ENCODE measurements at regions not wholly inside any gene's neighbourhood (a gene's known extent, or its start where the extent isn't known, plus 50 kb on each side); places are given as distances from the start of the nearest gene placed in this dataset.

DNA sequence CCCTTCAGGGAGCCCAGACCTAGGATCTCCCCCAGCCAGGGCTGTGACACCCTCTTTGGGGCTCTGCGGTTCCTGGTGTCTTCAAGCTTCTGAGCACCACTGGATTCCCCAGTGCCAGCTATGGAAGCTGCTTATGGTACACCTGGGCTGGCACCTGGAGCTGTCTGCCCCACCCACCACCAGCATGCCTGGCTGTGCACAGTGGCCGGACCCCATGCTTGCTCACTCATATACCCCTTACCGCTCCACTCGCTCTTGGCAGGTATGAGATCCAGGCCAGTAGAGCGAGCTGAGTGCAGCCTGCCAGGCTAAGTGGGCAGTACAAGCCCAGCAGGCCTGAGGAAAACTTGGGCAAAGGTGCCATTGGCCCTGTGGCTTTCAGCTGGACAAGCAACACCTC lies 114.0 kb downstream of the DACT1 start:
- no peak overlapping the region for H3K4me3 ChIP-seq (ENCODE audit: low read depth in 1 of 2, low read length in 2 of 2)
- H3K27ac ChIP-seq (ENCODE audit: low read depth, low read length), result peak overlapping the region; percentile 52
- H3K9ac ChIP-seq (ENCODE audit: low read depth in 1 of 2, low read length in 2 of 2), result no peak overlapping the region

GRCh38 chr14:58752289-58752688 lies 114.5 kb downstream of the DACT1 start:
- Histone ChIP-seq H3K9ac (ENCODE audit: low read depth in 1 of 2, low read length in 2 of 2) (peak overlapping the region in 1 of 2 donors; percentile 44), H3K4me1 (ENCODE audit: control insufficient read depth in 1 of 2, insufficient read depth in 2 of 2, low read length in 2 of 2) (peaks cover 64 to 81% of the 10 kb centered on the region in 2 donors), H3K4me3 (ENCODE audit: low read depth in 1 of 2, low read length in 2 of 2) (no peak overlapping the region)

More for the DNA sequence above, 114.0 kb downstream of the DACT1 start:
- H3K9me3 ChIP-seq (ENCODE audit: control insufficient read depth in 1 of 2, low read length in 2 of 2), result no peaks in the 10 kb centered on the region
- H3K4me1 ChIP-seq (ENCODE audit: control insufficient read depth in 1 of 2, insufficient read depth in 2 of 2, low read length in 2 of 2), result peaks cover 68 to 76% of the 10 kb centered on the region in 2 donors
- no peaks in the 10 kb centered on the region for H3K36me3 ChIP-seq (ENCODE audit: control insufficient read depth in 1 of 2, insufficient read depth in 2 of 2, low read length in 2 of 2)
- H3K27me3 ChIP-seq (ENCODE audit: control insufficient read depth in 1 of 2, insufficient read depth in 2 of 2, low read length in 2 of 2), result no peaks in the 10 kb centered on the region

GRCh38 chr14:58752771-58753201 lies 115.0 kb downstream of the DACT1 start:
- Histone ChIP-seq H3K4me3 (ENCODE audit: low read depth in 1 of 2, low read length in 2 of 2) (peak overlapping the region in 1 of 2 donors; percentile 34), H3K9me3 (ENCODE audit: control insufficient read depth in 1 of 2, low read length in 2 of 2) (no peaks in the 10 kb centered on the region), H3K27me3 (ENCODE audit: control insufficient read depth in 1 of 2, insufficient read depth in 2 of 2, low read length in 2 of 2) (no peaks in the 10 kb centered on the region), H3K9ac (ENCODE audit: low read depth in 1 of 2, low read length in 2 of 2) (peak overlapping the region in 1 of 2 donors; percentile 44), H3K27ac (ENCODE audit: low read depth, low read length) (peak overlapping the region; percentile 52), H3K4me1 (ENCODE audit: control insufficient read depth in 1 of 2, insufficient read depth in 2 of 2, low read length in 2 of 2) (peaks cover 64 to 85% of the 10 kb centered on the region in 2 donors), H3K36me3 (ENCODE audit: control insufficient read depth in 1 of 2, insufficient read depth in 2 of 2, low read length in 2 of 2) (no peaks in the 10 kb centered on the region)

More at GRCh38 chr14:58752289-58752688, 114.5 kb downstream of the DACT1 start:
- no peaks in the 10 kb centered on the region for H3K36me3 ChIP-seq (ENCODE audit: control insufficient read depth in 1 of 2, insufficient read depth in 2 of 2, low read length in 2 of 2)
- no peaks in the 10 kb centered on the region for H3K27me3 ChIP-seq (ENCODE audit: control insufficient read depth in 1 of 2, insufficient read depth in 2 of 2, low read length in 2 of 2)
- H3K27ac ChIP-seq (ENCODE audit: low read depth, low read length), result peak overlapping the region; percentile 52
- no peaks in the 10 kb centered on the region for H3K9me3 ChIP-seq (ENCODE audit: control insufficient read depth in 1 of 2, low read length in 2 of 2)

DNA sequence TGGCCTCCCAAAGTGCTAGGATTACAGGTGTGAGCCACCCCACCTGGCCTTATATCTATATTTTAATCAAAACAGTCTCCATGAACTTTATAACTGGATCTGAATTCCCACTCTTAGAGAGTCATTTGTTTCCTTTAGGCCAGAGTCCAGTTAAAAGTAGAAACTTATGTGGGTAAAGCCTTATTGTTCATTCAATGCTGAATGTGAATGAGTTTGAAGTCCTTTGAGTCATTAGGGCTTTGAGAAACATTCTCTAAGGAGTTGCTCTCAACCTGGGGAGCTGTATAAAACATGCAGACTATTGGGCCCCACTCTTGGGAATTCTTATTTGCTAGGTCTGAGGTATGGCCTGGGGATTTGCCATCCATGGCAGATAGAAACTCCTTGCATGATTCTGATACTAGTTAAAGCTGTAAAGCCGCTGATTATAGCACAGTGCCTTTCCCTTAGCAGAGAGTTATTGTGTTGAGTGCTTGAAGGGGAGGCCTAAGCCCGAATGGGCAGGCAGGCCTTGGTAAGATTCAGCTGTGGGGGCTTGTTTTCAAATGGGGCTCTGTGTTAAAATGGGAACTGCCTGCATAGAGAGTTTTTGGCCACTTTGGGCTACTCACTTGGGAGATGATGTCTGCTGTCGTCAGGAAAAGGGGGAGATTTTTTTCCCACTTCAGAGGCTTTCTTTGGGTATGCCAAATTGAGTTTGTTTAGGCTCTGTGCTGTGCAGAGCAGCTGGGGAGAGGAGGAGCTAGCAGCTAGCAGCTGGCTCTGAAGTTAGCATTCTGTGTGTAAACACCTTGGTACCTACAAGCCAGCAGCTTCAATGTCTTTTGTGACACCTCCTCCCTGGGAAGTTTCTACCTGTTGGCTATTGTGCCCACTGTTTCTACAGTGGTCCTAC lies 117.5 kb downstream of the DACT1 start:
- Histone ChIP-seq H3K9me3 (ENCODE audit: control insufficient read depth in 1 of 2, low read length in 2 of 2) (no peaks in the 10 kb centered on the region), H3K4me3 (ENCODE audit: low read depth in 1 of 2, low read length in 2 of 2) (peak overlapping the region in 1 of 2 donors; percentile 15), H3K4me1 (ENCODE audit: control insufficient read depth in 1 of 2, insufficient read depth in 2 of 2, low read length in 2 of 2) (peaks cover 50 to 69% of the 10 kb centered on the region in 2 donors), H3K9ac (ENCODE audit: low read depth in 1 of 2, low read length in 2 of 2) (no peak overlapping the region), H3K36me3 (ENCODE audit: control insufficient read depth in 1 of 2, insufficient read depth in 2 of 2, low read length in 2 of 2) (no peaks in the 10 kb centered on the region), H3K27me3 (ENCODE audit: control insufficient read depth in 1 of 2, insufficient read depth in 2 of 2, low read length in 2 of 2) (no peaks in the 10 kb centered on the region), H3K27ac (ENCODE audit: low read depth, low read length) (no peak overlapping the region)

- Histone ChIP-seq H3K27me3 (ENCODE audit: control insufficient read depth in 1 of 2, insufficient read depth in 2 of 2, low read length in 2 of 2) (no peaks in the 10 kb centered on the region), H3K27ac (ENCODE audit: low read depth, low read length) (no peak overlapping the region), H3K4me1 (ENCODE audit: control insufficient read depth in 1 of 2, insufficient read depth in 2 of 2, low read length in 2 of 2) (peaks cover 11 to 26% of the 10 kb centered on the region in 2 donors), H3K9me3 (ENCODE audit: control insufficient read depth in 1 of 2, low read length in 2 of 2) (no peaks in the 10 kb centered on the region), H3K9ac (ENCODE audit: low read depth in 1 of 2, low read length in 2 of 2) (no peak overlapping the region), H3K36me3 (ENCODE audit: control insufficient read depth in 1 of 2, insufficient read depth in 2 of 2, low read length in 2 of 2) (no peaks in the 10 kb centered on the region), H3K4me3 (ENCODE audit: low read depth in 1 of 2, low read length in 2 of 2) (no peak overlapping the region)
These were observed 122.4 kb downstream of the DACT1 start for GRCh38 chr14:58760121-58760520.

GRCh38 chr14:58762629-58763028 lies 124.9 kb downstream of the DACT1 start:
- H3K9me3 ChIP-seq (ENCODE audit: control insufficient read depth in 1 of 2, low read length in 2 of 2), result no peaks in the 10 kb centered on the region
- H3K36me3 ChIP-seq (ENCODE audit: control insufficient read depth in 1 of 2, insufficient read depth in 2 of 2, low read length in 2 of 2), result no peaks in the 10 kb centered on the region
- H3K4me3 ChIP-seq (ENCODE audit: low read depth in 1 of 2, low read length in 2 of 2), result no peak overlapping the region
- H3K27ac ChIP-seq (ENCODE audit: low read depth, low read length), result no peak overlapping the region
- no peaks in the 10 kb centered on the region for H3K27me3 ChIP-seq (ENCODE audit: control insufficient read depth in 1 of 2, insufficient read depth in 2 of 2, low read length in 2 of 2)
- peaks cover 0 to under 1% of the 10 kb centered on the region in 2 donors for H3K4me1 ChIP-seq (ENCODE audit: control insufficient read depth in 1 of 2, insufficient read depth in 2 of 2, low read length in 2 of 2)
- no peak overlapping the region for H3K9ac ChIP-seq (ENCODE audit: low read depth in 1 of 2, low read length in 2 of 2)

GRCh38 chr14:58763210-58763609 lies 125.4 kb downstream of the DACT1 start:
- Histone ChIP-seq H3K4me3 (ENCODE audit: low read depth in 1 of 2, low read length in 2 of 2) (no peak overlapping the region), H3K9ac (ENCODE audit: low read depth in 1 of 2, low read length in 2 of 2) (no peak overlapping the region), H3K27ac (ENCODE audit: low read depth, low read length) (no peak overlapping the region), H3K9me3 (ENCODE audit: control insufficient read depth in 1 of 2, low read length in 2 of 2) (no peaks in the 10 kb centered on the region), H3K4me1 (ENCODE audit: control insufficient read depth in 1 of 2, insufficient read depth in 2 of 2, low read length in 2 of 2) (no peaks in the 10 kb centered on the region), H3K36me3 (ENCODE audit: control insufficient read depth in 1 of 2, insufficient read depth in 2 of 2, low read length in 2 of 2) (no peaks in the 10 kb centered on the region), H3K27me3 (ENCODE audit: control insufficient read depth in 1 of 2, insufficient read depth in 2 of 2, low read length in 2 of 2) (no peaks in the 10 kb centered on the region)

GRCh38 chr14:58765418-58765831 lies 127.7 kb downstream of the DACT1 start:
- Histone ChIP-seq H3K27ac (ENCODE audit: low read depth, low read length) (no peak overlapping the region), H3K4me1 (ENCODE audit: control insufficient read depth in 1 of 2, insufficient read depth in 2 of 2, low read length in 2 of 2) (peaks cover 0 to 11% of the 10 kb centered on the region in 2 donors), H3K9ac (ENCODE audit: low read depth in 1 of 2, low read length in 2 of 2) (no peak overlapping the region), H3K4me3 (ENCODE audit: low read depth in 1 of 2, low read length in 2 of 2) (no peak overlapping the region), H3K9me3 (ENCODE audit: control insufficient read depth in 1 of 2, low read length in 2 of 2) (no peaks in the 10 kb centered on the region), H3K36me3 (ENCODE audit: control insufficient read depth in 1 of 2, insufficient read depth in 2 of 2, low read length in 2 of 2) (no peaks in the 10 kb centered on the region), H3K27me3 (ENCODE audit: control insufficient read depth in 1 of 2, insufficient read depth in 2 of 2, low read length in 2 of 2) (no peaks in the 10 kb centered on the region)

DNA sequence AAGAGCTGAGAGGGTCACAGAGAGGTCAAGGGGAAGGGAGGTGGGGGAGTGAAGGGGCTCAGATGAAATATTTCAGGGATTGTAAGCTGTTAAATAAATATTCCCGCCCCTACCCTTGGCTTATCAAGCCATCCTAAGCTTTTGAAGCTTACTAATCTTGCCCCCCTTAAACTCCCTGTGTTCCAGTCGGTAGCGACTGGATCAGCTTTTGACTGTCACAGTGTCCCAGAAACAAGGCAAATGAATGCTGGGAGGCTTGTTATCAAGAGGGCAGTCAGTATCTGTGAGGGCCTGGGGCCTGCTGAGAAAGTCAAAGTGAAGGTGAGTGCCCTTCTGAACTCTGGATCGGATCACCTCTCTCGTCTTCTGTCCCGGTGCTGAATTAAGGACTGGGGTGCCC lies 128.1 kb downstream of the DACT1 start:
- H3K4me1 ChIP-seq (ENCODE audit: control insufficient read depth in 1 of 2, insufficient read depth in 2 of 2, low read length in 2 of 2), result peaks cover 0 to 16% of the 10 kb centered on the region in 2 donors
- H3K27ac ChIP-seq (ENCODE audit: low read depth, low read length), result no peak overlapping the region
- H3K4me3 ChIP-seq (ENCODE audit: low read depth in 1 of 2, low read length in 2 of 2), result no peak overlapping the region
- no peak overlapping the region for H3K9ac ChIP-seq (ENCODE audit: low read depth in 1 of 2, low read length in 2 of 2)
- no peaks in the 10 kb centered on the region for H3K27me3 ChIP-seq (ENCODE audit: control insufficient read depth in 1 of 2, insufficient read depth in 2 of 2, low read length in 2 of 2)
- H3K36me3 ChIP-seq (ENCODE audit: control insufficient read depth in 1 of 2, insufficient read depth in 2 of 2, low read length in 2 of 2), result no peaks in the 10 kb centered on the region
- H3K9me3 ChIP-seq (ENCODE audit: control insufficient read depth in 1 of 2, low read length in 2 of 2), result no peaks in the 10 kb centered on the region

GRCh38 chr14:58769011-58769643 lies 131.4 kb downstream of the DACT1 start:
- Histone ChIP-seq H3K36me3 (ENCODE audit: control insufficient read depth in 1 of 2, insufficient read depth in 2 of 2, low read length in 2 of 2) (no peaks in the 10 kb centered on the region), H3K27ac (ENCODE audit: low read depth, low read length) (no peak overlapping the region), H3K9me3 (ENCODE audit: control insufficient read depth in 1 of 2, low read length in 2 of 2) (no peaks in the 10 kb centered on the region), H3K4me3 (ENCODE audit: low read depth in 1 of 2, low read length in 2 of 2) (no peak overlapping the region), H3K9ac (ENCODE audit: low read depth in 1 of 2, low read length in 2 of 2) (no peak overlapping the region), H3K4me1 (ENCODE audit: control insufficient read depth in 1 of 2, insufficient read depth in 2 of 2, low read length in 2 of 2) (peaks cover 6 to 37% of the 10 kb centered on the region in 2 donors), H3K27me3 (ENCODE audit: control insufficient read depth in 1 of 2, insufficient read depth in 2 of 2, low read length in 2 of 2) (no peaks in the 10 kb centered on the region)

Data from duodenal mucosa (tissue), 2 donors.